Stomach (tissue), 8 donors: ENCODE measurements at regions not wholly inside any gene's neighbourhood (a gene's known extent, or its start where the extent isn't known, plus 50 kb on each side); places are given as distances from the start of the nearest gene placed in this dataset.

ENCODE experiments used
- DNase-seq, 2 donors: peaks; one replicate each; pipeline versions ENCODE4 v3.0.0 to v3.0.0-alpha.2; 2013 to 2019
- H3K27ac ChIP-seq, 5 donors: fragments of 200-600 bp in 4 of 5; sonication (generic) in 4 of 5; one replicate each; pipeline ENCODE4 v1.5.1; 2013 to 2019; ENCODE audit warnings: mild to moderate bottlenecking in 1 of 5, moderate library complexity in 1 of 5
- H3K27me3 ChIP-seq, 3 donors: fragments of 200-600 bp; sonication (generic); one replicate each; pipeline ENCODE4 v1.5.1; 2017 to 2019; ENCODE audit warnings: mixed run types in 1 of 3
- H3K36me3 ChIP-seq, 4 donors: fragments of 200-600 bp; sonication (generic); 1 replicate in 3 of 4; 2 replicates in 1 of 4; pipeline ENCODE4 v1.5.1; 2016 to 2019
- H3K4me1 ChIP-seq, 4 donors: fragments of 200-600 bp; sonication (generic); one replicate each; pipeline ENCODE4 v1.5.1; 2016 to 2019
- H3K4me3 ChIP-seq, 4 donors: fragments of 200-600 bp; sonication (generic) in 3 of 4; one replicate each; pipeline ENCODE4 v1.5.1; 2016 to 2019; ENCODE audit warnings: mild to moderate bottlenecking in 1 of 4
- H3K9me3 ChIP-seq, 4 donors: fragments of 200-600 bp; sonication (generic); one replicate each; pipeline ENCODE4 v1.5.1; 2016 to 2019
- CTCF ChIP-seq, 7 experiments: fragments of 450-650 bp in 4 of 7; fragments of 200-600 bp in 3 of 7; sonication (generic) in 3 of 7; IDR thresholded peaks; one replicate each; pipeline ENCODE4 v1.5.1; 2016 to 2019; ENCODE audit warnings: antibody characterized with exemption in 7 of 7, control low read depth in 2 of 7, mild to moderate bottlenecking in 1 of 7
- EP300 ChIP-seq: sonication (generic); formaldehyde crosslinking; IDR thresholded peaks from one replicate; pipeline ENCODE4 v1.6.1; 2017; ENCODE audit warnings: antibody characterized with exemption
- POLR2A ChIP-seq, 4 donors: fragments of 450-650 bp; IDR thresholded peaks; one replicate each; pipeline ENCODE4 v1.6.1; 2016; ENCODE audit warnings: antibody characterized with exemption in 4 of 4, control low read depth in 2 of 4, mild to moderate bottlenecking in 1 of 4, moderate library complexity in 1 of 4
- POLR2AphosphoS5 ChIP-seq, 3 donors: sonication (generic); formaldehyde crosslinking; IDR thresholded peaks; one replicate each; pipeline ENCODE4 v1.6.1; 2016; ENCODE audit warnings: antibody characterized with exemption in 3 of 3
- WGBS, 5 donors: extraction: QIAGEN DNeasy Blood & Tissue Kit in 3 of 5; methylation state at CpG; one replicate each; pipeline versions ENCODE4 v1.1.5 to v1.1.7; 2013 to 2018; 5-methylcytosine and 5-hydroxymethylcytosine counted together
- intact Hi-C: fragments of 100-400 bp; cut with DNase I; formaldehyde crosslinking; loops from one replicate; pipeline ENCODE4 v1.15.1; 2023; ENCODE audit warnings: low total_unique reads
- donor health status: healthy with polysubstance abuse.
- donor health status: Bipolar disorder and iron deficiency.
- donor health status: healthy.

DNA sequence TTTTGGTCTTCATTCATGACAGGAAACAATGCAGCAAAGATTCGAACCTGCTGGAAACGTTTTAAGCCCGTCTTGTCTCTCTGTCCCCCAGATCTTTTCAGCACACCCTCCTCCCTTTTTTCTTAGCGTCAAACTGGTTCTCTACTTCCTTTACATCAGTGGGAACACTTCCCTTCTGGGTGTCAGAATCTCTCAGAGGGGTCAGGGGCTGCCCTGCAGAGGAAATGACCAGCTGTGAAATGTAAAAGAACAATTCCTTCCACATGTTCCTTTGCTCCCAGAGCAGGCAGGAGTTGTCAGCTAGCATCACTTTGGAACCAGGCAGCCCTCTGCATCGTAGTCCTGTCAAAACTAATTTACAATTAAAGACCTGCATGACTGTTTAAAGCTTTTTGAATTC lies 619.0 kb downstream of the TFAP2A start:
- Histone ChIP-seq H3K36me3 (no peaks in the 10 kb centered on the region), H3K4me3 (no peak overlapping the region), H3K27ac (no peak overlapping the region), H3K9me3 (no peaks in the 10 kb centered on the region), H3K27me3 (no peaks in the 10 kb centered on the region), H3K4me1 (no peaks in the 10 kb centered on the region)
- no peak for DNase-seq
- 30 to 43% (median 36%) methylated on average over 5 of the region's 5 CpGs for WGBS, 5 donors
- TF ChIP-seq POLR2AphosphoS5 (IDR thresholded peaks at IDR 0.05) (no peak), EP300 (no peak)
- intact Hi-C loops = no loop called here

DNA sequence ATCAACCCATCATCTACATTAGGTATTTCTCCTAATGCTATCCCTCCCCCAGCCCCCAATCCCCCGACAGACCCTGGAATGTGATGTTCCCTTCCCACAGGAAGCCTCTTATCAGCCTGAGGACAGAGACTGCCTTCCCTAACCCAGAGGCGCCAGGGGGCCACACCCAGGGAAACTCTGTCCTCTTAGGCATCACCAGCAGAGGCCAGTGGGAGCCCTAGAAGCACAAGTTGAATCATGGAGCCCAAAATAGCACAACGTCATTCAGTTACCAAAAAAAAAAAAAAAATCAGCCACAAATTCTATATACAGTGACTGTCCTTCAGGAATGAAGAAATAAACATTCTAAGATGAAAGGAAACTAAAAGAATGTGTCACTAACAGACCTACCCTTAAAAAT lies 625.7 kb downstream of the TFAP2A start:
- Histone ChIP-seq H3K4me3 (no peak overlapping the region), H3K4me1 (no peaks in the 10 kb centered on the region), H3K36me3 (no peaks in the 10 kb centered on the region), H3K9me3 (no peaks in the 10 kb centered on the region), H3K27ac (no peak overlapping the region), H3K27me3 (no peaks in the 10 kb centered on the region)
- TF ChIP-seq POLR2A (IDR thresholded peaks at IDR 0.05) (no peak), POLR2AphosphoS5 (IDR thresholded peaks at IDR 0.05) (no peak), EP300 (no peak), CTCF (IDR thresholded peaks at IDR 0.05) (no peak)
- intact Hi-C loops = no loop called here
- WGBS, 5 donors = 44 to 68% (median 55%) methylated on average over 3 of the region's 3 CpGs
- DNase-seq = no peak

DNA sequence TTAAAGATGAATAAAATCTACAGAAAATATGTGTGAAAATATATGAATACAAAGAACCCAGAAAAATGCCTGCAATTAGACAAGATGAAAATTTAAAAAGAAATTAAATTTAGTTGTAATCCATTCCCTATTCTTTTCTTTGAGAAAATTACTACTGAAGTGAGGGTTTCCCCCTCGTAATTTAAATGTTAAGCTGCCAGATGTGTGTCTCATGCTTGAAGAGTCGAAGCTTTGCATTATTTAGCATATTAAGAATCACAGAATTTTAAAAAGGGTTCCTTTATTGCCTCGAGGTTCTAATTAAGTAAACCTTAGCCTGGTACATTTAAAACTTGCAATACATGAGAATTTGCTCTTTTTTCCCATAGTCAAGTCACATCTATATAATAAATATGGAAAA lies 630.1 kb downstream of the TFAP2A start:
- Histone ChIP-seq H3K27ac (no peak overlapping the region), H3K36me3 (no peaks in the 10 kb centered on the region), H3K4me1 (no peaks in the 10 kb centered on the region), H3K4me3 (no peak overlapping the region), H3K27me3 (no peaks in the 10 kb centered on the region), H3K9me3 (no peaks in the 10 kb centered on the region)
- TF ChIP-seq POLR2AphosphoS5 (IDR thresholded peaks at IDR 0.05) (no peak), POLR2A (IDR thresholded peaks at IDR 0.05) (no peak), CTCF (IDR thresholded peaks at IDR 0.05) (no peak), EP300 (no peak)
- no peak for DNase-seq
- intact Hi-C loops = no loop called here
- WGBS, 5 donors = 55 to 68% (median 58%) methylated on average over 3 of the region's 3 CpGs

DNA sequence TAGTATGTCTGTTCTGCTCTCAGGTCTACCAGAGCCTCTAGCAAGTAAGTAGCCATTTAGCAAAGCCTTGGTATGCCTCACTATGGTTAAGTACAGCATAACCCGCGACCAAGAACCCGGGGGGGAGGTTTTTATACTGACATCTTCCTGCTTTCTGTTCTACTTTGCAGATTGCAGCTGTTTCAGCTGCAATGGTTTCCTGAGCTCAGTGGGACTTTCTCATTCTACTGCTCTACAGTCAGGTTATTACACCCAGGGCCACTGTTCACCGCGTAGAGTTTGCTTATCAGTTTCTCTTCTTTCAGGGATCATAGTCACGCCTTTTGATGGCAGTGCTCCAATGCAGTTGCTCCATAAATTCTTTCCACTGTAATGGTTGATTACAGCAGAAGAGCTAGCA lies 631.3 kb downstream of the TFAP2A start:
- H3K27me3 ChIP-seq = no peaks in the 10 kb centered on the region
- DNase-seq = no peak
- WGBS, 5 donors = 59 to 77% (median 62%) methylated on average over 5 to 6 of the region's 6 CpGs
- no peaks in the 10 kb centered on the region for H3K4me1 ChIP-seq
- no peak overlapping the region for H3K27ac ChIP-seq
- intact Hi-C loops = no loop called here
- no peaks in the 10 kb centered on the region for H3K9me3 ChIP-seq
- H3K4me3 ChIP-seq = no peak overlapping the region
- no peaks in the 10 kb centered on the region for H3K36me3 ChIP-seq
- no peak for TF ChIP-seq CTCF (IDR thresholded peaks at IDR 0.05)
- no peak for TF ChIP-seq POLR2AphosphoS5 (IDR thresholded peaks at IDR 0.05)
- no peak for TF ChIP-seq EP300
- no peak for TF ChIP-seq POLR2A (IDR thresholded peaks at IDR 0.05)

DNA sequence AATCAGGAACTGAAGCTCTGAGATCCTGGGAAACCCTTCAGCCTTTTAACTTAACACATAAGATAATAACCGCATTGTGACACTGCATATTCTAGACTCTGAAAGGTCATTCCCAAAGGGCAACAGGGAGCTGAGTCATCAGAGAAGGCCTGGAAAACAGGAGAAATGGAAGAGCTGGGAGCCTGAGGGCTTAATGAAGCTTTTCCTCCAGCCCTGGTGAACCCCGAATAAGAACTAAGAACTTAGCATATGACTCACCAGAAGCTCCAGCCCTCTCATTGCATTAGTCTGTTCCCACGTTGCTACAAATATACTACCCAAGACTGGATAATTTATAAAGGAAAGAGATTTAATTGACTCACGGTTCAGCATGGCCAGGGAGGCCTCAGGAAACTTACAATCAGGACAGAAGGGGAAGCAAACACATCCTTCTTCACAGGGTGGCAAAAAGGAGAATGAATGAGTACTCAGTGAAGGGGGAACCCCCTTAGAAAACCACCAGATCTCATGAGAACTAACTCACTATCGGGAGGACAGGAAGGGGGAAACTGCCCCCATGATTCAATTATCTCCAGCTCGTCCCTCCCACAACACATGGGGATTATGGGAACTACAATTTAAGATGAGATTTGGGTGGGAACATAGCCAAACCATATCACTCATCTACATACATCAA lies 648.5 kb downstream of the TFAP2A start:
- DNase-seq = no peak
- Histone ChIP-seq H3K27me3 (no peaks in the 10 kb centered on the region), H3K4me3 (no peak overlapping the region), H3K9me3 (no peaks in the 10 kb centered on the region), H3K4me1 (no peaks in the 10 kb centered on the region), H3K36me3 (no peaks in the 10 kb centered on the region), H3K27ac (no peak overlapping the region)
- TF ChIP-seq EP300 (no peak), POLR2A (IDR thresholded peaks at IDR 0.05) (no peak), CTCF (IDR thresholded peaks at IDR 0.05) (no peak), POLR2AphosphoS5 (IDR thresholded peaks at IDR 0.05) (no peak)
- 58 to 66% (median 64%) methylated on average over 6 of the region's 6 CpGs for WGBS, 5 donors
- intact Hi-C loops = no loop called here
